Mesenchymal stem cell (in vitro differentiated cells and primary cell): ENCODE measurements at regions not wholly inside any gene's neighbourhood (a gene's known extent, or its start where the extent isn't known, plus 50 kb on each side); places are given as distances from the start of the nearest gene placed in this dataset.

Source experiments
- DNase-seq: peaks from one replicate; pipeline ENCODE4 v3.0.0-alpha.2; 2013
- H2AFZ ChIP-seq: one replicate; pipeline ENCODE4 v1.6.1; 2013; ENCODE audit warnings: low read depth, mild to moderate bottlenecking, control low read depth, inconsistent platforms, low read length, moderate library complexity
- H2AK5ac ChIP-seq: 2 replicates; pipeline ENCODE4 v1.6.1; 2013; ENCODE audit warnings: low read length, moderate library complexity, mild to moderate bottlenecking, inconsistent platforms; ENCODE audit not compliant: severe bottlenecking
- H2BK120ac ChIP-seq: one replicate; pipeline ENCODE4 v1.6.1; 2013; ENCODE audit warnings: low read depth, mild to moderate bottlenecking, inconsistent platforms, low read length, moderate library complexity
- H2BK12ac ChIP-seq, 2 experiments: one replicate each; pipeline ENCODE4 v1.6.1; 2013; ENCODE audit warnings: inconsistent platforms in 2 of 2, low read length in 2 of 2, mild to moderate bottlenecking in 2 of 2, moderate library complexity in 2 of 2, control low read depth in 1 of 2
- H2BK15ac ChIP-seq: one replicate; pipeline ENCODE4 v1.6.1; 2013; ENCODE audit warnings: mild to moderate bottlenecking, low read depth, inconsistent platforms; ENCODE audit not compliant: poor library complexity, severe bottlenecking
- H2BK5ac ChIP-seq: 2 replicates; pipeline ENCODE4 v1.6.1; 2013; ENCODE audit warnings: low read depth, mild to moderate bottlenecking, low read length, control low read depth, inconsistent platforms; ENCODE audit not compliant: poor library complexity, severe bottlenecking
- H3K14ac ChIP-seq, 2 experiments: one replicate each; pipeline ENCODE4 v1.6.1; 2013; ENCODE audit warnings: inconsistent platforms in 2 of 2, low read length in 2 of 2, control low read depth in 1 of 2, mild to moderate bottlenecking in 1 of 2, moderate library complexity in 1 of 2
- H3K18ac ChIP-seq, 2 experiments: one replicate each; pipeline ENCODE4 v1.6.1; 2013; ENCODE audit warnings: inconsistent platforms in 2 of 2, low read length in 2 of 2, control low read depth in 1 of 2, low read depth in 1 of 2, mild to moderate bottlenecking in 1 of 2
- H3K23ac ChIP-seq, 2 experiments: one replicate each; pipeline ENCODE4 v1.6.1; 2013; ENCODE audit warnings: inconsistent platforms in 2 of 2, low read length in 2 of 2, mild to moderate bottlenecking in 2 of 2, moderate library complexity in 2 of 2, control low read depth in 1 of 2
- H3K27ac ChIP-seq: 2 replicates; pipeline ENCODE4 v1.5.1; 2013; ENCODE audit warnings: mild to moderate bottlenecking, moderate library complexity, low read length, control low read depth, inconsistent platforms; ENCODE audit not compliant: poor library complexity, severe bottlenecking
- H3K27me3 ChIP-seq, 2 experiments: 2 replicates each; pipeline versions ENCODE4 v1.6.1 to v1.7.0; 2013; ENCODE audit warnings: low read length in 2 of 2, mild to moderate bottlenecking in 2 of 2, moderate library complexity in 2 of 2, control low read depth in 1 of 2, inconsistent platforms in 1 of 2; ENCODE audit not compliant: control insufficient read depth in 1 of 2, insufficient read depth in 1 of 2
- H3K36me3 ChIP-seq, 2 experiments: 2 replicates each; pipeline versions ENCODE4 v1.6.1 to v1.7.0; 2013; ENCODE audit warnings: low read length in 2 of 2, control low read depth in 1 of 2, inconsistent platforms in 1 of 2, low read depth in 1 of 2, mild to moderate bottlenecking in 1 of 2; ENCODE audit not compliant: insufficient read depth in 2 of 2, control insufficient read depth in 1 of 2
- H3K4ac ChIP-seq, 2 experiments: one replicate each; pipeline ENCODE4 v1.6.1; 2013; ENCODE audit warnings: inconsistent platforms in 2 of 2, low read length in 2 of 2, mild to moderate bottlenecking in 2 of 2, moderate library complexity in 2 of 2, control low read depth in 1 of 2, low read depth in 1 of 2
- H3K4me1 ChIP-seq: 2 replicates; pipeline ENCODE4 v1.6.1; 2013; ENCODE audit warnings: low read depth, low read length, control low read depth; ENCODE audit not compliant: control insufficient read depth, insufficient read depth
- H3K4me2 ChIP-seq: 2 replicates; pipeline ENCODE4 v1.6.1; 2013; ENCODE audit warnings: low read length, mild to moderate bottlenecking, inconsistent platforms; ENCODE audit not compliant: poor library complexity, severe bottlenecking
- H3K4me3 ChIP-seq, 2 experiments: 2 replicates each; pipeline versions ENCODE4 v1.5.1 to v1.7.0; 2013; ENCODE audit warnings: low read length in 2 of 2, mild to moderate bottlenecking in 2 of 2, control low read depth in 1 of 2, low read depth in 1 of 2; ENCODE audit not compliant: insufficient read depth in 1 of 2
- H3K79me1 ChIP-seq: replicated peaks from 2 replicates; pipeline ENCODE4 v1.6.1; 2013; ENCODE audit warnings: mild to moderate bottlenecking, control low read depth, low read length, inconsistent platforms; ENCODE audit not compliant: poor library complexity, severe bottlenecking
- H3K9ac ChIP-seq: 2 replicates; pipeline ENCODE4 v1.7.0; 2013; ENCODE audit warnings: mild to moderate bottlenecking, low read length, moderate library complexity
- H3K9me3 ChIP-seq: 2 replicates; pipeline ENCODE4 v1.7.0; 2013; ENCODE audit warnings: mild to moderate bottlenecking, low read length; ENCODE audit not compliant: control insufficient read depth
- H4K8ac ChIP-seq: one replicate; pipeline ENCODE4 v1.6.1; 2013; ENCODE audit warnings: inconsistent platforms, mild to moderate bottlenecking, low read length, moderate library complexity
- H4K91ac ChIP-seq: one replicate; pipeline ENCODE4 v1.6.1; 2013; ENCODE audit warnings: mild to moderate bottlenecking, low read length, inconsistent platforms
- WGBS: methylation state at CpG from one replicate; pipeline ENCODE4 v1.1.7; 2013; ENCODE audit warnings: mixed read lengths; 5-methylcytosine and 5-hydroxymethylcytosine counted together

DNA sequence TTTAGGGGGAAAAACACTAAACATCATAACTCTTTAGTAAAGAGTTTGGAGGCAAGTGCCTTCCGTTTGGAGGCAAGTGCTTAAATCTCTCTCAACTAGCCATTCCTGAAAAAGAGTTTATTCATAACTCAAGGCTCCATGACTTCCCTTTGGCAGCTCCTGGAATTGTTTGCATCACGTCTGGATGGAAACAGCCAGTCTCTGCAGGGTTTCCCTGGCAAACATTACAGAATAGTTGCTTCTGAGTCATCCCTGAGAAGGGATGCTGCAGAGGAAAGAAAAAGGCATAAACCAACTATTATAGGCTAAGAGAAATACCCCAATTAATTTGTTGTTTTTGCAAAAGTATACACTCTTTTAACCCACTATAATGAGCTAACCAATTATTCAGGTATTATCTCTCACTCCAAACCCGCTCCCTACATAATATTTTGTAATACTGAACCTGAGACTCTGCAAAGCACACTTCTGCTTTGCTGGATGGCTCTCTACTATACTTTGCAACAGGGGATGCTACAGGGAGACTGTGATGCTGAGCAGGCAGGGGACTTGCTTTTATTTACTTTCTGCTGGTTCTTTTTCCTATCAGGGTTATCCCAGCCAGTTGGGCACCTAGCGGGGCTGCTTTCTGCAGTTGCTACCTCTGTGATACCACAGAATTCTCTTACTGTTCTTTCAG is 497.7 kb downstream of the FUT8 start:
- WGBS = 55% methylated on average over 4 of the region's 4 CpGs
- no peak overlapping the region for H2BK12ac ChIP-seq

DNA sequence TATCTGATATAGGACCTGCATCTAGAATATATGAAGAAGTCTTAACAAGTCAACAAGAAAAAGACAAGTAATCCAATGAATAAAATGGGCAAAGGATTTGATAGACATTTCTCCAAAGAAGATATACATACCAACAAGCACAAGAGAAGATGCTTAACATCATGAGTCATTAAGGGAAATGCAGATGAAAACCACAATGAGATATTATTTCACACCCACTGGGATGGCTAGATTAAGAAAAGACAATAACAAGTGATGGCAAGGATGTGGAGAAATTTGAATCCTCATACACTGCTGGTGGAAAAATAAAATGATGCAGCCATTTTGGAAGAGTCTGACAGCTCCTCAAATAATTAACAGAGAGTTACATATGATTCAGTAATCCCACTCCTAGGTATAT is 502.6 kb downstream of the FUT8 start:
- no peak overlapping the region for H2BK12ac ChIP-seq
- no peaks in the 10 kb centered on the region for H3K9me3 ChIP-seq
- H4K8ac ChIP-seq = no peak overlapping the region
- no peak overlapping the region for H3K4me2 ChIP-seq
- H3K27me3 ChIP-seq = peaks cover 0 to 10% of the 10 kb centered on the region in 2 experiments
- H3K18ac ChIP-seq = no peak overlapping the region
- H3K79me1 ChIP-seq = no peaks in the 10 kb centered on the region
- no peak overlapping the region for H3K4ac ChIP-seq
- H4K91ac ChIP-seq = no peak overlapping the region
- no peaks in the 10 kb centered on the region for H3K36me3 ChIP-seq
- no peak for DNase-seq
- no peak overlapping the region for H2AFZ ChIP-seq
- no peak overlapping the region for H3K14ac ChIP-seq
- no peaks in the 10 kb centered on the region for H3K4me1 ChIP-seq
- no peak overlapping the region for H2AK5ac ChIP-seq
- H2BK5ac ChIP-seq = no peak overlapping the region
- H3K27ac ChIP-seq = no peak overlapping the region
- H3K4me3 ChIP-seq = no peak overlapping the region
- no peak overlapping the region for H2BK15ac ChIP-seq
- H3K9ac ChIP-seq = no peak overlapping the region
- no peak overlapping the region for H3K23ac ChIP-seq
- H2BK120ac ChIP-seq = no peak overlapping the region

More for the DNA sequence above, 497.7 kb downstream of the FUT8 start:
- Histone ChIP-seq H3K79me1 (no peaks in the 10 kb centered on the region), H2BK15ac (no peak overlapping the region), H2BK120ac (no peak overlapping the region), H3K23ac (no peak overlapping the region), H2AK5ac (no peak overlapping the region), H3K9me3 (no peaks in the 10 kb centered on the region), H3K4ac (no peak overlapping the region), H3K4me1 (no peaks in the 10 kb centered on the region), H3K9ac (no peak overlapping the region), H4K8ac (no peak overlapping the region), H3K27me3 (peaks cover 0 to 14% of the 10 kb centered on the region in 2 experiments), H3K27ac (no peak overlapping the region), H3K4me2 (no peak overlapping the region), H3K4me3 (no peak overlapping the region), H3K36me3 (no peaks in the 10 kb centered on the region), H3K18ac (no peak overlapping the region), H3K14ac (no peak overlapping the region), H2AFZ (no peak overlapping the region), H4K91ac (no peak overlapping the region), H2BK5ac (no peak overlapping the region)
- peak; percentile 1 for DNase-seq

- H3K27ac ChIP-seq = no peak overlapping the region
- no peak overlapping the region for H3K23ac ChIP-seq
- no peak overlapping the region for H3K4ac ChIP-seq
- peaks cover 0 to 15% of the 10 kb centered on the region in 2 experiments for H3K27me3 ChIP-seq
- H3K4me3 ChIP-seq = no peak overlapping the region
- H3K9me3 ChIP-seq = no peaks in the 10 kb centered on the region
- H2BK15ac ChIP-seq = no peak overlapping the region
- no peak overlapping the region for H2BK120ac ChIP-seq
- no peaks in the 10 kb centered on the region for H3K79me1 ChIP-seq
- WGBS = 73% methylated on average over 2 of the region's 2 CpGs
- no peak overlapping the region for H3K18ac ChIP-seq
- no peaks in the 10 kb centered on the region for H3K36me3 ChIP-seq
- H2BK12ac ChIP-seq = no peak overlapping the region
- H2AK5ac ChIP-seq = no peak overlapping the region
- no peak overlapping the region for H3K4me2 ChIP-seq
- no peak overlapping the region for H2BK5ac ChIP-seq
- H4K91ac ChIP-seq = no peak overlapping the region
- DNase-seq = no peak
- no peaks in the 10 kb centered on the region for H3K4me1 ChIP-seq
- no peak overlapping the region for H3K9ac ChIP-seq
- no peak overlapping the region for H3K14ac ChIP-seq
- no peak overlapping the region for H2AFZ ChIP-seq
- H4K8ac ChIP-seq = no peak overlapping the region
Measured at GRCh38 chr14:65916055-65916454, 503.5 kb downstream of the FUT8 start.

GRCh38 chr14:65920996-65921395 is 508.5 kb downstream of the FUT8 start:
- Histone ChIP-seq H3K27me3 (peaks cover 0 to 8% of the 10 kb centered on the region in 2 experiments), H3K9ac (no peak overlapping the region), H3K23ac (no peak overlapping the region), H3K4me2 (no peak overlapping the region), H2BK12ac (no peak overlapping the region), H3K79me1 (no peaks in the 10 kb centered on the region), H4K91ac (no peak overlapping the region), H3K9me3 (no peaks in the 10 kb centered on the region), H3K4ac (no peak overlapping the region), H2BK120ac (no peak overlapping the region), H3K4me3 (no peak overlapping the region), H2BK15ac (no peak overlapping the region), H2AK5ac (no peak overlapping the region), H3K27ac (no peak overlapping the region), H2AFZ (no peak overlapping the region), H2BK5ac (no peak overlapping the region), H4K8ac (no peak overlapping the region), H3K36me3 (no peaks in the 10 kb centered on the region), H3K18ac (no peak overlapping the region), H3K14ac (no peak overlapping the region), H3K4me1 (no peaks in the 10 kb centered on the region)
- DNase-seq = no peak
- WGBS = 71% methylated on average over 2 of the region's 2 CpGs
